ENCODE measurements at regions not wholly inside any gene's neighbourhood (a gene's known extent, or its start where the extent isn't known, plus 50 kb on each side); places are given as distances from the start of the nearest gene placed in this dataset.

GRCh38 chr3:34696831-34697230, 898.4 kb downstream of the PDCD6IP start:
- H3K4me2 ChIP-seq (ENCODE audit: low read length), result no peak overlapping the region

GRCh38 chr3:34703053-34703452, 904.6 kb downstream of the PDCD6IP start:
- H2AFZ ChIP-seq (ENCODE audit: low read depth, low read length), result no peak overlapping the region
- no peaks in the 10 kb centered on the region for H4K20me1 ChIP-seq (ENCODE audit: insufficient read depth)
- no peak overlapping the region for H3K27ac ChIP-seq (ENCODE audit: low read length)
- H3K79me2 ChIP-seq (replicated peaks; ENCODE audit: insufficient read depth, low read length), result no peaks in the 10 kb centered on the region
- peaks cover 5% of the 10 kb centered on the region for H3K9me3 ChIP-seq (ENCODE audit: low read length)
- H3K4me3 ChIP-seq (ENCODE audit: low read length), result no peak overlapping the region
- no peak overlapping the region for H3K4me2 ChIP-seq (ENCODE audit: low read length)
- H3K9me2 ChIP-seq (ENCODE audit: insufficient read depth, low read length), result no peaks in the 10 kb centered on the region
- no peak for TF ChIP-seq SMC3 (conservative IDR thresholded peaks at IDR 0.05; ENCODE audit: poor library complexity)
- TF ChIP-seq EZH2 (IDR thresholded peaks at IDR 0.05; ENCODE audit: borderline replicate concordance, insufficient read depth, low read length, poor library complexity, severe bottlenecking), result no peak
- TF ChIP-seq MXI1 (conservative IDR thresholded peaks at IDR 0.05; ENCODE audit: poor library complexity, severe bottlenecking), result no peak
- TF ChIP-seq RAD21 (conservative IDR thresholded peaks at IDR 0.05), result no peak
- no peak for TF ChIP-seq CTCF (IDR thresholded peaks at IDR 0.05; ENCODE audit: poor library complexity, severe bottlenecking)
- no peak for TF ChIP-seq EP300 (conservative IDR thresholded peaks at IDR 0.05; ENCODE audit: poor library complexity, severe bottlenecking)
- no peak for TF ChIP-seq TAF1 (IDR thresholded peaks at IDR 0.05; ENCODE audit: low read depth)
- TF ChIP-seq POLR2AphosphoS5 (IDR thresholded peaks at IDR 0.05), result no peak
- no peak for TF ChIP-seq REST (IDR thresholded peaks at IDR 0.05; ENCODE audit: borderline replicate concordance)
- no peaks in the 10 kb centered on the region for H3K27me3 ChIP-seq (ENCODE audit: insufficient read depth, low read depth, low read length)
- no peaks in the 10 kb centered on the region for H3K36me3 ChIP-seq (ENCODE audit: insufficient read depth, low read length)
- no peak overlapping the region for H3K9ac ChIP-seq (ENCODE audit: low read length)
- no peaks in the 10 kb centered on the region for H3F3A ChIP-seq (ENCODE audit: insufficient read depth, low read length, poor library complexity, severe bottlenecking)

More at GRCh38 chr3:34696831-34697230, 898.4 kb downstream of the PDCD6IP start:
- H3K4me3 ChIP-seq (ENCODE audit: low read length), result no peak overlapping the region
- H3K9ac ChIP-seq (ENCODE audit: low read length), result no peak overlapping the region
- no peak overlapping the region for H3K27ac ChIP-seq (ENCODE audit: low read length)
- no peak for TF ChIP-seq POLR2AphosphoS5 (IDR thresholded peaks at IDR 0.05)
- TF ChIP-seq RAD21 (conservative IDR thresholded peaks at IDR 0.05), result no peak
- no peaks in the 10 kb centered on the region for H3K79me2 ChIP-seq (replicated peaks; ENCODE audit: insufficient read depth, low read length)
- no peak overlapping the region for H2AFZ ChIP-seq (ENCODE audit: low read depth, low read length)
- H4K20me1 ChIP-seq (ENCODE audit: insufficient read depth), result no peaks in the 10 kb centered on the region
- no peaks in the 10 kb centered on the region for H3K27me3 ChIP-seq (ENCODE audit: insufficient read depth, low read depth, low read length)
- no peaks in the 10 kb centered on the region for H3F3A ChIP-seq (ENCODE audit: insufficient read depth, low read length, poor library complexity, severe bottlenecking)
- H3K9me2 ChIP-seq (ENCODE audit: insufficient read depth, low read length), result no peaks in the 10 kb centered on the region
- H3K36me3 ChIP-seq (ENCODE audit: insufficient read depth, low read length), result no peaks in the 10 kb centered on the region
- H3K9me3 ChIP-seq (ENCODE audit: low read length), result peaks cover 5% of the 10 kb centered on the region

Data from neural cell (in vitro differentiated cells).